Endothelial cell of hepatic sinusoid (primary cell): ENCODE measurements at regions not wholly inside any gene's neighbourhood (a gene's known extent, or its start where the extent isn't known, plus 50 kb on each side); places are given as distances from the start of the nearest gene placed in this dataset.

Experiments
- in situ Hi-C: cut with HindIII; loops from 2 replicates; pipeline ENCODE4 v1.10.0; 2017; ENCODE audit warnings: low sequenced_read_pairs

DNA sequence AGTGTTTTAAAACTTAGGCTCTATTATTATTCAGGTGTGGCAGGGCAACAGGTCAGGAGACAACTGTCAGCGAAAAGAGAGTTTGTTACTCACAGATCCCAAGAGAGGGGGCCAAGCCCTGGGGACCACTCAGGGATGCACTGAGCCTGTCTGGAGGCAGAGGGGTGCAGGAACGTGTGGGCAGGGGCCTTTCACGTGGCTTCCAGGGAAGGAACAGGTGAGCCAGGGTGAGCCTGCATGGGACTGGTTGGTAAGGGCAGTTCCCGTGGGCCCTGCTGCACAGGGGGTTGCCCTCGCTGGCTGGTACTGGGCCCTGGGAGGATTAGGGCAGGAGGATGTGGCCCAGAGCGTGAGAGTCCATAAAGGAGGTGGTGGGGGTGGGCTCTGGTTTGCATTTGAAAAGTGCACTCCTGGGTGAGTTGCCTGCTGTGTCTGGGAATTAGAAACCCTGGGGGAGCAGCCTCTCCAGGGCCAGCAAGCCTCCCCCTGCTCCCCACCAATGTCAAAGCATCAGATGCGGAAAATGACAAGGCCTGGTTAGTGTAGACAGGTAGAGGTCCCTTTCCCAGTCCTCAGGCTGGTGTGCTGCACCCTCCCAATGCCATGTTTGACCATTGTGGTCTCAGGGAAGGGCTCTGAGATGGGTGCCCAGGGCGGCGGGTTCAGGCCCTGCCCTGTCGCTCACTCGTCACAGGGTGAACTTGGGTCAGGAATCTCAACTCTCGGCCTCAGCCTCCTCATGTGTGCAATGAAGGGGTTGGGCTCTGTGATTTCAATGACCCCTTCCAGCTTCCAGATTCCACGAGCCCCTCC, 127.4 kb upstream of the RPS6KA2 start:
- in situ Hi-C loops, result no loop called here

DNA sequence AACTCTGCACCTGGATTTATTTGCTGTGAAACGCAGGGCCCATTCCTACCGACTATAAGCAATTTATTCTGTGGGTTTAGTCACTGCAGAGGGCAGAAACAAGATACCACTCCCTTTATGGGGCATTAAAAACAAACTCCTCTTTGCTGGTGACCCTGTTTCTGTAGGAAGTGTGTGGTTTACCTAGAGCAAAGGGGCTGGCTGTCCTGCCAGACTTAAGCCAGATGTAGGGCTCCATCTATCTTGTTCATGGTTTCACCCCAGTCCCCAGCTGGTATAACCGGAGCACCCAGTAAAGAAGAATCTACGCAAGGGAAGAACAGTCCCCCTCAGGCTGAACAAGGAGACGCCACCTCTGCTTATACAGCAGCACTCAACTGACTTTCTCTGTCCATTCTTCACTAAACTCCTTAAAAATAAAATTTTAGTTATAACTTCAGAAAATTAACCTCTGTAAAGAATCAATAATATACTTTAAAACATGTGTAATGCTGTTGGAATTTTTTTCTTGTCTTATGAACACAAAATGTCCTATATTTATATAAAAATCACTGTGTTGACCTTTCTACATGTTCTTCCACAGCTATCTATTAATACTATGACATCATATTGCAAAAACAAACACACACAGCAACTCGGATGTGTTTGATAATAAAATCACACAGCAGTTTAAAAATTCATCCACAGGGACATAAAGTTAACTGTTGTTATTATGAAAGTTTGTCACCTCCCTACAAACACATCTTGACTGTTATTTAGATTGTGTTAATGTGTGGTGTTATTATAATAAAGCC, 126.1 kb upstream of the RPS6KA2 start:
- in situ Hi-C loops, result no loop called here

DNA sequence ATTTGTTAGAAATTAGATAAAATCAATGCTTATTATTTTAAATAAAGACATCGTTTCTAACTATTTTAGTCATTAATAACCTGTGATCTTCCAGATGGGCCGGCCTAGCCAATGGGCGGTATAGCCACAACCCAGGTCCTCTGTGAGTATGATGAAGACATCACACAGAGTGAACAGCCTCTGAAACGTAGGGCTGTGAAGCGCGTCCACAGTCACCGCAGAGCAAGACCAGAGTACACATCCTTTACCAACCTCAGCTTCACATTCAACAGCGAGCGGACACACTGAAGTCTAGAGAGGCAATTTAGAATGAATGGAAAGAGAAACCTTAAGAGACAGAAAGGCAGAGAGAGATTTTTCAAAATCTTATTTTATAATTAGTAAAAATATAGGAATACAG, 125.0 kb upstream of the RPS6KA2 start:
- in situ Hi-C loops, result no loop called here

DNA sequence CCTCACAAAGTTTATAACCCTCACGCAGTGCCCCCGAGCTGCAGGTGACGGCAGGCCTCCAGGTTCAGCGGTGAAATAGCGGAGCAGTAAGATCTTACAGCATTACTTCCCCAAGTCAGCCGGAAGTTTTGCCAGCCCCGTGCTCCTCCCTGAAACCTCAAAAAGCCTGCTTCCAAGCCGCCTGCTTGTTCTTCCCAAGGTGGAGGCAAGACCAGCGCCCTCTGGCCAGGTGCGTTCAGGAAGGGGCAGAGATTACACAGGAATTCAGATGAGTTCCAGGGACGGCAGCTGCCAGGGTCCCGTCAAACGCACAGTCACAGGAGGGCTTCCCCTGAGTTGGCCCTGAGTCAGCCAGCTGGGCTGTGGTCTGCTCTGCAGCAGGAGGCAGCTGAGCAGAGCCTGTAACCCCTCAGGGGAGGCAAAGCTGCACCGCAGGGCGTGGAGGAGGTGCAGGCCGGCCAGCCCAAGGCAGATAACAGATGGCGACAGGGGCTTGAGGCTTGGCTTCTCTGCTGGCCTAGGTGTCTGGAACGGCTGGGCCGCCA, 124.1 kb upstream of the RPS6KA2 start:
- in situ Hi-C loops, result no loop called here

DNA sequence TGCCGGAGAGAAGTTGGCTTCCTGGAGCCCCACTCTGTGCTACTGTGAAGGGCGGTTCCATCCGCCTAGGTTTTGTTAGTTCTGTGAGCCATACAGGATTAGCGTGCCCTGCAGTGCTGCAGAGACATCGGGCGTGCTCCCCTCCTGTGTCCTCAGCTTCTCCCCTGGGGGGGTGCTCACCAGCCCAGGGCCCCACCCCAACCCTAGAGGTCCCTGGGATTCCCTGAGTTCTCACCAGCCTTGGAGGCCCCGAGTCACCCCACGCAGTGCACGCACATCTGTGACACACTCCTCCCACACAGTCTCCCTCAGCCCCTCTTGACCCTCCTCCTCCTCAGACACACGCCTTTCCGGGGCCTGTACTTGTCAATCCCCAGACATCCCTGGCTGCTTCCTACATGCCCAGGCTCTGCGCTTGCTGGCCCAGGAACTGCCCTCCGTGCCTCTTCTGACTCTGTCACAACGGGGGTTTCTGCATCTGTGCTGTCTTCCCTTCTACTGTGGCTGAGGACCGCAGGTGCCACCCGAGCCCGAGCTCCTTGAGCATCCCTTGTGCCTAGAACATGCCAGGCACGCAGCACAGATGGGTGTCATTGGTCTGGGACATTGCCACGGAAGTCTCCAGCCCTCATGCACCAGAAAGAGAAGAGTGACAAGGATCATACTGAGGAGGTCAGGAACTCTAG, 123.2 kb upstream of the RPS6KA2 start:
- in situ Hi-C loops, result no loop called here

DNA sequence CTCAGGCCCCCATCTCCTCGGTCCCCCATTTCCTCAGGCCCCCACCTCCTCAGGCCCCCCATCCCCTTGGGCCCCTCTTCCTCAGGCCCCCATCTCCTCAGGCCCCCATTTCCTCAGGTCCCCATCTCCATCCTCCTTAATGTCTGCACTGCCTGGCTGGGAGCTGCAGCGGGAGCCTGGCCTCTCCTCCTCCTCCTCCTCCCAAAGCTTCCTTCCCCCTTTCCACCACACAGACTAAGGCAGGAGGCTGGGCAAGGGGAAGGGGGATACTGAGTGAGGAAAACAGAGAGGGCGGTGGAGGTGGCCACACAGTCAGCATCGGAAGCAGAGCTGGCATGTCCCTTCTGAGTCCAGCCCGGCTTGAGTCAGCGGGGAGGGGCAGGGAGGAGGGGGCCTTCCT, 122.6 kb upstream of the RPS6KA2 start:
- in situ Hi-C loops, result no loop called here

DNA sequence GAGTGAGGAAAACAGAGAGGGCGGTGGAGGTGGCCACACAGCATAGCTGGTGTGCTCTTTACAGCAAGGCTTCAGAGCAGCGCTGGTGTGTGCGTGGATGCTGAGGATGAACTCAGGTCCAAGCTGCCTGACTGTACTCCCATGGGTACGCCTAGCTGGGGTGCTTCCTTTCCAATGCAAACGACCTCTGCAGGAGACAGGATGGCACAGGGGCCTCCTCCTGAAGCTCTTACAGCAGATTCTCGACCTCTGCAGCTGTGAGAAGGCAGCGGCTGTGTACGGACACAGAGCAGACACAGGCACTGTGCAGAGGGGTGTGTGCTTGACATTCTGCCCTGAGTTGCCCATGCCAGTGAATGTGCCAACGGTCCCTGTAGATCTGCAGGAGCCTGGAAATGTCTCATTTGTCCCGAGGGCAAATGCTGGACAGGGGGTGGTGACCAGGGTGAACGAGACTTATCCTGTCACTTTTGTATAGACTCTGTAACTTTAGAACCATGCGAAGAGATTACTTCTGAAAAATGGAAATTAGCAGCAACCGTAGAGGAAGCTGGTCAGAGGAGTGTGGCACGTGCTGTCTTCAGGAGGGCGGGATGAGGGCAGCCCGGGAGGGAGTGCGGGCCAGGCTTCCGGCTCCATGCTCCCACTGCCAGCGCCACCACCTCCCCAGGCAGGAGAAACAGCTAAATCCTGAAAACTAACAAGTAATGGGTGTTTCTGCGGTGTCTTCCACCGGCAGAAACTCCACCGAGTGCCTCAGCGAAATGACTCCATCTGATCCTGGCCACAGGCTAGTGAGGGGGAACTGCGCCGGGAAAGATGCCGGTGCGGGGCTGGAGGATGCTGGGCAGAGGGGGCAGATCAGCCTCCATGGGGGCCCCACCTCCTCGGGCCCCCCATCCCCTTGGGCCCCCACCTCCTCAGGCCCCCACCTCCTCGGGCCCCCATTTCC, 120.9 kb upstream of the RPS6KA2 start:
- in situ Hi-C loops, result no loop called here

DNA sequence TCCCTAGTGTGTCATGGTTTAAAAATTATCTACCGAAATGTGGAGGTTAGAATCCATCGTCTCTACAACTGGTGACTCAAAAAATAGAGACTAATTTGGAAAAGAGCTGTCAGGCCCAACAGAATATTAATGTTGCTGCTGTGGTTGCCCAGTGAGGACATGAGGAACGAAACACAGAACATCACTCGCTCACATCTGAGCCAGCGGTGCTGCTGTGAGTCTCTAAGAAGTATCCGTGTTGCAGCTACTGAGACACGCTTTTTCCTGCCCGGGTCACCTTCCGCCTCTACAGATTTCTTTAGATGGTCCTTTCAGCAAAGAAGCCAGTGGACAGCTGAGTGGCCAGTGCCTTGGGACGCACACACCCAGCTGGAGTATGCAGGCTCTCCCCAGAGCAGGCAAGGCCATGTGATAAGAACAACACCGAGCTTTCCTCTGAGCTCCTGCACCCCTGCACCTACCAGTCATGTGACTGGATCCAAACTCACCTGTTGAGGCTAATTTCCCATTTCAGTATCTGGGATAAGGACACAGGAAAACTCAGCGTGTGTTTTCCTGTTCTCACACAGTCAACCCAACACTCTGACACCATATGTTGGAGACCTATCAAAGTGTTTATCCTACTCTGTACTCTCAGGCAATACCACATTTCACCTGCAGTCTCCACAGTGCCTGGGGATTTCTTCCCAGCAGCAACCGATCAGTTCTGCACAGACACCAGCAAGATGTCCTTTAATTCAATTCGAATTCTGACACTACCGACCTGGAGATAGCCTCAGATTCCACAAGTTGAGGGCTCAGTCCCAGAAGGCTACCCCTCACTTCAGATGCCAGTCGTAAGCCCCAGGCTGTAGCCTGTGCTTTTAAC, 119.0 kb upstream of the RPS6KA2 start:
- in situ Hi-C loops, result no loop called here

DNA sequence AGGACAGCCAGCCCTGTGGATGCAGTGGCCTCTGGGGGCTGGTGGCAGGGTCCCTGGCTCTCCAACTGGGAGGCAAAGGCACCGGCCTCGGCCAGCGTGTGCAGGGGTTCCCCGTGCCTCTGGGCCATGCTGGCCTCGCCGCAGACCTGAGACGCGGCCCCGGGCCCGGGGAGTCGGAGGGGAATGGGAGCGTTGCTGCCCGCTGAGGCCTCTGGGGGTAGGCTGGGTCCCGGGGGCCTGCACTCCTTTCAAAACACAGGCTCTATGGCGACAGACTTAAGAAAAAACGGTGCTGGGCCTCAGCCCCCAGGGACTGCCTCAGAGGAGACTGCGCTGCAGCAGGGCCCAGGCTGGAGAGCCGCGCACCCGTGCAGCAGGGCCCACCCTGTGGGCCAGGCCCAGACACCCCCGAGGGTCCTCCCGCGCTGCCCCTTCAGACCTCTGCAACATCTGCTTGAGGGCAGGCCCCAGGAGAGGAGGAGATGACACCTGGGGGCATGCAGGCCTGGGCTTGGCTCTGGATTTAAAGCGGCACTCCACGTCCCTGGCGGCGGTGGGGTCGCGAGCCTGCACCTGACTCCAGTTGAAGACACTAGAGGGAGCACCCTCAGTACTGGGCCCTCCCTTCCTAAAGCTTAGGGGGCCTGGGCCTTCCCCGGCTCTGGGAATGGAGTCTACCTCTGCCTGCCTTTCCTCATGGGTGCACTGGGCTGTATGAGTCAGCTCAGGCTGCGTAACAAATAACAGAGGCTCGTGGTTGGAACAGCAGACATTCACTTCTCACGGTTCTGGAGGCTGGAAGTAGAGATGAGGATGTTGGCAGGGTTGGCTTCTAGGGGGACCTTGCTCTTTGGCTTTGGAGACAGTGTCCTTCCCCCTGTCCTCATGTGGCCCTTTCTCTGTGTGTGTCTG, 117.4 kb upstream of the RPS6KA2 start:
- in situ Hi-C loops, result no loop called here

DNA sequence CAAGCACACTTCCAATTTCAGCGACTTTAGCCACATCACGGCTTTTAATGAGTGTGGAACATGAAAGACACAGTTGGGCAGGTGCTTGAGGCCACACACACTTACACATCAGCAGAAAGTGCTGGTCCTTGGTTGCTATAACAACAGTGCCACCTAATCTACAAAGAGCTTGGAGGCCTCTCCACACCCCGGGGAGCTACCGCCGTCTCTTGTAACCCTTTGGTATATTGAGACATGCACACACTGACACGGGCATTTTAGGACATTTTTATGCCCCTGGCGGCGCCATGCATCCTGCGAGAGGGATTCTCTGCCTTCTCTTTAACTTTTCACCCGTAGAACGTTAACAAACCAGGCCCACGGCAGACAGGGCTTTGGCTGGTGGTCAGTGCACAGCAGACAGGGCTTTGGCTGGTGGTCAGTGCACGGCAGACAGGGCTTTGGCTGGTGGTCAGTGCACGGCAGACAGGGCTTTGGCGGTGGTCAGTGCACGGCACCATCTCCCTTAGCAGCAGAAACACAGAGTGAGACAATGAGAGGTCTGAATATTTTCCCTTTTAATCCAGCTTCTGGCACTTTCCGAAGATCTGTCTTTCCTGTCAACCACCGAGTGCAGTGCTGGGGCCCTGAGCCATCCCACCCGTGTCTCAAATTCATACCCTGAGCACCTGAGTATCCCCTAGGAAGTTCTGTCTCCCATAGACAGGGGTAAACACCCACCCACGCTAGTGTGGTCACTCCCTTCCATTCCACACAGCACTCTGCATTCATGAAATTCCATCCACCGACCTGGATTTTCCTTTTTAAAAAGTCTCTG, 116.6 kb upstream of the RPS6KA2 start:
- in situ Hi-C loops, result no loop called here

DNA sequence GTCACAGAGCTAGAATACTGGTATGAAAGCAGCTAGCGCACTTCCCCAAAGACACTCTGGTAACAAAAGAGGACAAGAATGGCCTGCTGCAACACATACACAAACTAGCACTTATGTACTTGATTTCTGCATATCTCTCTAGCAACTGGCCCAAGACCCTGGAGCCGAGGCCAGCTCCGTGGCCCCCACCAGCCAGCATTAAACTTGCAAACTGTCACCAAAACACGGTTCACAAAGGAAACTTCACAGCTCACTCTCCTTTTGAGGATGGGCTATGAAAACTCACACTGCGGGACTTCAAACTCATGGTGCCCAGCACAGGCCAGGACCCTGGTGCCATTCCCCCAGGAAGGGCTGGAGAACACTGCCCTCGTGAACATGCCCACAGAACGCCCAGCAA, 115.9 kb upstream of the RPS6KA2 start:
- in situ Hi-C loops, result no loop called here

DNA sequence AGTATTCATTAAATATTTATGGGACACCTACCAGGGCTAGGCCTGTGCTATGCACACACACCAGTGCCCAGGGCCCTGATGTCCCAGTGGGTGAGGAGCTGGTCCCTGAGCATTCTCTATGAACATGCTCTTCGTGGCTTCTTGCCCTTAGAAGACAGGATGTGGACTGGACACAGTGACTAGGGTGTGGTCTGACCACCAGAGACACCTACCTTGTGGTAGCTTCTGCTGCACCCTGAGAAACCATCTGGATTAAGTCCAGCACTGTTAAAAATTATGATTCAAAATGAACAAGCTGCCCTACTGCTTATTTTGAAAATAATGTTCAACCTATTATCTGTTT, 112.9 kb upstream of the RPS6KA2 start:
- in situ Hi-C loops, result loop anchor here (5.0 kb wide), 1 partner anchor 103 kb away; no protein-coding TSS in a partner anchor

DNA sequence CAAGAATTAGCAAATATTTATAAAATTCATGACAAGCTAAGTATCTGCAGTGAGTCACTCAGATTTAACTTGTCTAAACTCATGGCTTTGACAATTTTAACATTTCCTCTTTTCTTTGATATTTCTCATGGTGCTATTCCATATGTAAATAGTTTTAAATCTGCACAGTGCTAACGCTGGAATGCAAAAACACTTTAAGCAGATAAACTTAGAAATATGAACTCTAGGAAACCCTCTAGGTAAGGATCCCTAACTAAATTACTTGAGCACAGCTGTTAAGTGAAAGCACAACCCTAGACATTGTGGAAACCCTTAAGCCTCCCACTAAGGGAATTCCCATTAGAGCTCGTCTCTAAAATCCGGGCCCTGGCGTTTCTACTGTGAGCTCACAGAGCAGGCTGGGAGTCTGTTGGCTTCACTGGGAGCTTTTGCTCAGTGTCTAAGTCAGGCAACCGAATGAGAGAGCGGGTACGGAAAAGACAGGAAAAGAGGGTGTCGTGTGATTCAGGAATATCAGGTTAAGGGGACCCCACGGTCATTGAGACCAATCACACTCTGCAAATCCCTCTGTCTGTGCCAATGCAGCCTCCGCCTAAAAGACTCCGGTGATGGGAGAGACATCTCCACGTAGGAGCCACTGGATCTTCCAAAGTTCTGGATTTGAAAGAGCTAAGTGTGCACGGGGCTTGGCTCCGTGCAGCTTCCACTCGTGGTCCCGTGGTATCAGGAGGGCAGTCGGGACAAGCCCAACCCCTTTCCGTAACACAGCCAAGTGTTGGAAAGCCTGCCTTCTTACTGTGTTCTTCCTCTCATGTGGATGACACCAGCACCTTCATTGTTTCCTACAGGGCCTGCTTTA, 112.3 kb upstream of the RPS6KA2 start:
- in situ Hi-C loops, result loop anchor here (5.0 kb wide), 1 partner anchor 102 kb away; no protein-coding TSS in a partner anchor

DNA sequence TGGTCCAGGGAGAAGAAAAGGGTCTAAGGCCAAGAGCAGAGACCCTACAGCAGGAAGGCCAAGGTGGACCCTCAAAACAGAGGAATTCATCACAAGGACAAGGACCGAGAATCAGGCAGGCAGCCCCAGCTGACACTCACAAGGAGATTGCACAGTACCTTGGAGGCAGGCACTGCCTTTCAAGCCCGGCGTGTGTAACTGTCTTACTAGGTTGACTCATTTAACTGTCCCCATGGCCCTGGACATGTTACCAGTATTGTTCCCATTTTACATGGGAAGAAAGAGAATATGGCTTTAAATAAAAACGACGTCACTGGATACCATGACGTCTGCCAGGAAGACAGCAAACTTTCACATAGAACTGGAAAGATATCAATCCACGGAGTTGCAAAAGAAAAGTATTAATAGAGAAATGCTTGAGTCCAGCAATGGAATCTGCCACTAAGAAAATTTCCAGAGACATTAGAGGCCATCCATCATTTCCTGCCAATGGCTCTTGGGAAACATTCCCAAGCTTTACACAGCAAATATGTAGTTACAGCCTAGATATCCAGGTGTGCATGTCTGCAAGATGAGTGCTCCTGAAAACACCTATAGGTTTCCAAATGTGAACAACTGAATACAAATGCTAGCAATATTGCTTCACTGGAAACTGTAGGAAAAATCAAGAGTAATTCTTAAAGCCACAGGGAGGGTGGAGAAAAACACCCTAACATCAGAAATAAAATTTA, 111.5 kb upstream of the RPS6KA2 start:
- in situ Hi-C loops, result loop anchor here (5.0 kb wide), 1 partner anchor 101 kb away; no protein-coding TSS in a partner anchor

DNA sequence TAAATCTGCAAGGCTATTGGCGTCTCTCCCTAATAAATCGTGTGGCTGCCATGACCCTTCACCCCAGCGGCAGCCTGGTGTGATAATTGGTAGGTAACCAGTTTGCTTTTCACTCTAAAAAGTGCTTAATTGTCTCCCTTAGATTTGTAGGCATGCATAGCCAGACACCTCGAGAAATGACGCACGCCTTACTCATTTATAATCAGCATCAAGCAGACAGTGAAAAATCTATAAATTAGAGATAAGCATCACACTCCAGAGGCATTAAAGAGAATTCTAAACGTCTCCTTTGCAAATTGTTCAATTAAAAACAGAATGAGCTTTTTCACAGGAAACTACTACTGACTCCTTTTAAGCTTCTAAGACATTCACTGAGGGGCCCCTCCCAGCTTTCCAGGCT, 110.2 kb upstream of the RPS6KA2 start:
- in situ Hi-C loops, result loop anchor here (5.0 kb wide), 1 partner anchor 100 kb away; no protein-coding TSS in a partner anchor

DNA sequence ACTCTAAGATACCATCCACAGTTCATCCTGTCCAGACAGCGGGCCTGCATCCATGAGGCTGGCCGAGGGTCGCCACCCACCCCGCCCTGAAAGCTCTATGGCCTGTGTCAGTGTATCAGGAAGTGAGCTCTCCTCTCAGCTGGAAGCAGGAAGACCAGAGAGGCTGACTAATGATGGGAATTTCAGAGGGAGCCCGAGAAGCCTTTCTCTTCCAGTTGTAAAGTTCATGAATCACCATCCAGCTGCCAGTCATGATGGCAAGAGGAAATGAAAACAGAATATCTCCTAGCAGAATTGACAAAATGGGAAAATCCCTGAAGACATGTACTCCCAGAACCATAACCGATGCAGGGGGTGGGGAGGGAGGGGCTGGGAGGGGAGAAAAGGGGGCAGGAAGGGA, 109.6 kb upstream of the RPS6KA2 start:
- in situ Hi-C loops, result loop anchor here (5.0 kb wide), 1 partner anchor 99 kb away; no protein-coding TSS in a partner anchor
